ENCODE measurements at regions not wholly inside any gene's neighbourhood (a gene's known extent, or its start where the extent isn't known, plus 50 kb on each side); places are given as distances from the start of the nearest gene placed in this dataset.

DNA sequence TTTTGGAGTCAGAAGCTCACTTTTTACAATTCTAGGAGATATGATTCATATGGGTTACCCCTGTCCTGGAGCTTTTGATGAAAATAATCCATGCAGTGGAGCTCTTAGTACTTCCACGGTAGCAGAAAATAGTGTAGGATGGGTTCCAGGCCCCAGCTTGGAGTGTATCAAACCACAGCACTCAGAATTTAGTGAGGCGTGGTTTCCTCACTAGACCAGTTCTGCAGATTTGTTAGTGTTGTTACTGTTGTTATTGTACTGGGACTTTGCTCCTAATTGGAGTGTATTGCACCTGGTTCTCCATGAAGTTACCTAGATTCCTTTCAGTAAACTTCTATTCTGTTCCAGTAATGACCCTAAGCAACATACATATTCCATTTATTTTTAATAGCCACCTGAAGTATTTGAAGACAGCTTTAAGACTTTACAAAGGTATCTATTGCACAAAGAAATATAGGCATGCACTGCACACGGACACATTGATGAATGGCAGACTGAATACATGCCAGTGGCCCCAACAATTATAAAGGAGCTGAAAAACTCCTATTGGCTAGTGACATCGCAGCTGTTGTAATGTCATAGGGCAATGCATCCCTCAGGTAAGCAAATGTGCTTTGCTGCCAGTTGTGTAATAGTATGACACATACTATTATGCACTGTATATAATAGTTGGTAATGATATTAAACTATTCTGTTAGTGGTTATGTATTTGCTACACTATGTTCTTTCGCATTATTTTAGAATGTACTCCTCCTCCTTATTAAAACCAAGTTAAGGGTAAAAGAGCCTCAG lies 1058.0 kb downstream of the KCNT2 start:
- no peak for DNase-seq (ENCODE audit: low read depth in 3 of 3)

DNA sequence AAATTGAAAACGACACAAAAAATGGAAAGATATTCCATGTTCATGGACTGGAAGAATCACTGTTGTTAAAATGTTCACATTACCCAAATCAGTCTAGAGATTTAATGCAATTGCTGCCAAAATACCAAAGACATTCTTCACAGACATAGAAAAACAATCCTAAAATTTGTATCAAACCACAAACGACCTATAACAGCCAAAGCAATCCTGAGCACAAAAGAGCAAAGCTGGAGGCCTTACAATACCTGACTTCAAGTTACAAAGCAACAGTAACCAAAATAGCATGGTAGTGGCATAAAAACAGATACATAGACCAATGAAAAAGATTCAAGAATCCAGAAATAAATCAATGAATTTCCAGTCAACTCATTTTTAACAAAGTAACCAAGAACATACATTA lies 1077.3 kb downstream of the KCNT2 start:
- DNase-seq (ENCODE audit: low read depth in 3 of 3) = no peak

DNA sequence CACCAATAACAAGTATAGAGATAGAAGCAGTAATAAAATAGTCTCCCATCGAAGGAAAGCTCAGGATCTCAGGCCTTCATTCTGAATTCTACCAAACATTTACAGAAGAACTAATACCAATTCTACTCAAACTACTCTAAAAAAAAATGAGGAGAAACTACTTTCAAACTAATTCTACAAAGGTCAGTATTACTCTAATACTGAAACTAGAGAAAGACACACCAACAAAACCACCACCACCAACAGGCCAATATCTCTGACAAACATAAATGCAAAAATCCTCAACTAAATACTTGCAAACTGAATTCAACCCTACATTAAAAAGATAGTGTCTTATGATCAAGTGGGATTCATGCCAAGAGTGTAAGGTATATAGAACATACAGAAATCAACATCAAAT lies 1078.4 kb downstream of the KCNT2 start:
- no peak for DNase-seq (ENCODE audit: low read depth in 3 of 3)

DNA sequence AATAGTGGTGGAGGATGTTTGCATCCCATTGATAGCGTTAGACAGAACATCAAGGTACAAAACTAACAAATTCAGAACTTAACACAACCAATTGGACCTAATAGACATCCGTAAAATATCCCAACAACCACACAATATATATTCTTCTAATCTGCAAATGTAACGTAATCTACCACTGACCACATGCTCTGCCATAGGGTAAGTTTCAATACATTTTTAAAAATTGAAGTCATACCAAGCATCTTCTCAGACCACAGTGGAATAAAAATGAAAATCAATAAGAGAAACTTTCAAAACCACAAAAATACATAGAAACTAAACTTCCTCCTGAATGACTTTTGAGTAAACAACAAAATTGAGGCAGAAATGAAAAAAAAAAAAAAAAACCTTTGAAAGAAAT lies 1087.5 kb downstream of the KCNT2 start:
- DNase-seq (ENCODE audit: low read depth in 3 of 3) = no peak

DNA sequence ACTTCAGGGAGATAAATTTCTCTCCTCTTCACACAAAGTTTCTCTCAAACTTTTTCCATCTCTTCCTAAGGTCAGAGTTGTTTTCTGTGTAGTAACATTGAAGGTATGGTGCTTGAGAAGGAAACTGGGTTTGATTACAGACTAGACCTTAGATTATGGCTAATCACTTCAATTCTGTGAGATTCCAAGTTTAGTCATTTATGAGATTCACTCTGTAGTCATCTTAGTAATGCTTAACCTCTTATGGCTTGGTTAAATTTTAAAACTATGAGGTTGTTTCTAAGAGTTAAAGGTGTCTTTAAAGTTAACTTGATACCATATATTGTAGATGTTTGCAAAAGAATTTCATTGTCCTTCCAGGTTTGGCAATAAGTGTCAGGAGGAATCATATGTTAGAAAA lies 1092.2 kb downstream of the KCNT2 start:
- DNase-seq (ENCODE audit: low read depth in 3 of 3) = no peak

DNA sequence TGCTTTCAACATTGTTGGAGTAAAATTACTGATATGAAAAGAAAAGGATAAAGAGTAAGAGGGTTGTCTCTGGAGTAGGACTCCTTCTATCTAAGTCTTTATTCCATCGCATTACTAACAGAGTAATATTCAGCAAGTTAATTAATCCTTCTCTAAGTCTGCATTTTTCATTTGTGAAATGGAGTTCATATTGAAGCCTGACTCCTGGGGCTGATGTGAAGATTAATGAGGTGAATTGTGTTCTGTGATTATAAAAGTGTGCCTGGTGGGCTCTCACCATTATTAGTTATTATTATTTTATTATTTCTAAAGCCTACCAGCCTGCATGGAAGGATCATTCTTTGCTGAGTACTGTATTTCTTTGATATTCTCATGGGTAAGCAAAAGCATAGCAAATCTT lies 1096.7 kb downstream of the KCNT2 start:
- no peak for DNase-seq (ENCODE audit: low read depth in 3 of 3)

DNA sequence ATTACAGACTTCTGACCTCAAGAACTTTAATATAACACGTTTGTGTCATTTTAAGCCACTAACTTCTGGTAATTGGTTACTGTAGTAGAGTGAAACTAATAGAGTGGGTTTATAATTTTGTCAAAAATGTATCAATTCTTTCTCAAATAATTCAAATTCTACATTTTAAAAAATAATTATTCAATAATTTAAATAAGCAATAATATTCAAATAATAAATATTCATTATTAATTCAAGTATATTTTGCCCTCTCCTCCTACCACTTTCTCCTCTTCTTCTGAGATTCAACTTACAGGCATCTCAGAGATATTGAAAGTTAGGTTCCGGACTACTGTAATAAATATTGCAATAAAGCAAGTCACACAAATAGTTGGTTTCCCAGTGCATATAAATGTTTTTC lies 1107.1 kb downstream of the KCNT2 start:
- DNase-seq (ENCODE audit: low read depth in 3 of 3) = no peak

DNA sequence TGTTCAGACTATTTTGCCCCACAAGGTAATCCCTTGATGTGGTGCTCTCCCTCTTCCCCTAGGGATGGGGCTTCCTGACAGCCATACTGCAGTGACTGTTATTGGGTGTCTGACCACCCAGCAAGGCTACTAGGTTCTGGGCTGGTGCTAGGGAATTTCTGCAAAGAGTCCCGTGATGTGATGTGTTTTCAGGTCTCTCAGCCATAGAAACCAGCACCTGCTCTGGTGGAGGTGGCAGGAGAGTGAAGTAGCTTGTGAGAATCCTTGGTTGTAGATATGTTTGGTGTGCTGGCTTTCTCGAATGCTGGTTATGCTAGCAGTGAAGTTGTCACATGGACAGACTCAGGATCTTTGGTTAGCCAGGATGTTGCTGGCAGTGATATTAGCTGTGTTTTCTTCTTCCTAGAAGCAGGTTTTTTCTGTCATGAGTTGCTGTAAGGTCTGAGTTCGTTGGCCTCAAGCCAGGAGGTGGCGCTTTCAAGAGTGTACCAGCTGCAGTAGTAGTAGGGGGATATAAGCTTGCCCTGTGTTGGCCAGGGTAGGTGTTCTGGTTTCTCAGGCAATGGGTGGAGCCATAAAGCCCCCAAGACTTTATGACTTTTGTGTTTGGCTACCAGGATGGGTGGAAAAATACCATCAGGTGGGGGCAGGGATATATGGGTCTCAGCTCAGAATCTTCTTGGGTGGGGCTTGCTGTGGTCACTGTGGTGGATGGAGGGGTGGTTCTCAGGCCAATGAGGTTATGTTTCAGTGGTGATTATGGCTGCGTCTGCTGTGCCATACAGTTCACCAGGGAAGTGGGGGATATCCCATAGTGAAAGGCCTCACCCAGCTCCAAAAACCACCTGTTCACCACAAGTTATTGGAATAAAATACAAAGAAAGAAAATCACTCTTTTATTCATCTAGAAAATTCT lies 1112.3 kb downstream of the KCNT2 start:
- DNase-seq (ENCODE audit: low read depth in 3 of 3) = no peak

DNA sequence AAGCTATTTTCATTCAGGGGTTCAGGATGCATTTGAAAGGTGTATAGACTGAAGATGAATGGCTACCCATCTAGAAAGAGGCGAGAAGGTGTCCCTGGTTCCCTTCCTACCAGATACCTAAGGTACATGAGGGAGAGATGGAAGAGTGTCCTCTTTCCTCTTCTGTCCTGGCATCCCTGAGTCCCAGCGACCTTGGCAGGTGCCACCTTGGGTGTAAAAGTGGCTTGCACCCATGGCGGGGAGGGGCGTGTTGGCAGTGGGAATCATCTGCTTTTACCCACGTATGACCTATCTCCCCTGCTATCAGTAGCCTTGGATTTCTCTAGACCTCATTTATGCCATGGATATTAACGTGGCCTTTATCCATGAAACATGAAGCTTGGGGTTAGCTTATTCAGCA lies 1126.1 kb downstream of the KCNT2 start:
- DNase-seq (ENCODE audit: low read depth in 3 of 3) = no peak

DNA sequence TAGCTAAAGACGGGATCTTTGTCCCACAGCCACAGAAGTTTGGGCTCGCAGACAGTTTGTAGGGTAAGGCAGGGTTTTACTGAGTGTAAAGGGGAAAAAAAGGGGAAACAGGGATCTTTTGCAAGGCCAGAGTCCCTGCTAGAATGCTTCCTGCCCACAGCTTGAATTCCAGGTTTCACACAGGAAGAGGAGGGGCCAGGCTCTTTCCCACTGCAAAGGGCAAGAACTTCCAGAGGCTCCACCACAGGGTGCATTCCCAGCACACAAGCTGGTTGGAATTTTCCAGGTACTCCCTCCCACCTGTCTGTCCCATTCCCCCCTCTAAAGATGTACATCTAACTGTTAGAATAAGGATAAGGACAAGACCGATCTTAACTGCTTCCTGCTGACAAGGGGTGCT lies 1126.9 kb downstream of the KCNT2 start:
- no peak for DNase-seq (ENCODE audit: low read depth in 3 of 3)

DNA sequence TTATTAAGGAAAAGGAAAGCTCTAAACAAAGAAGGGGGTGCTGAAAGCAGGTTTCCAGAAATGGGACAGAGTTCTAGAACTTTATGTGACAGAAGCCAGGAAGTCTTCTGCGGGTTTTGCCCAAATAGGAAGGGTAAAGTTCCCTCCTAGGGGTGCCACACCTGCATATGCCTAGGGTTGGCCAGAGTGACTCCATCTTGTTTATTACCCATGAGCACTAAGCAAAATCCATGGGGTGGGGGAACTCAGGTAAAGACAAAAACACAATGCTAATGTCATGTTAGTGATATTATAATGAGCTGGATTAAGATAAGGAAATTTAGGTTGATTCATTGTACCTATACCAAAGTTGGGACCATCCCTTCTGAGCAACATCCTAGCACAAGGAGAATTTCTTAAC lies 1132.7 kb downstream of the KCNT2 start:
- no peak for DNase-seq (ENCODE audit: low read depth in 3 of 3)

DNA sequence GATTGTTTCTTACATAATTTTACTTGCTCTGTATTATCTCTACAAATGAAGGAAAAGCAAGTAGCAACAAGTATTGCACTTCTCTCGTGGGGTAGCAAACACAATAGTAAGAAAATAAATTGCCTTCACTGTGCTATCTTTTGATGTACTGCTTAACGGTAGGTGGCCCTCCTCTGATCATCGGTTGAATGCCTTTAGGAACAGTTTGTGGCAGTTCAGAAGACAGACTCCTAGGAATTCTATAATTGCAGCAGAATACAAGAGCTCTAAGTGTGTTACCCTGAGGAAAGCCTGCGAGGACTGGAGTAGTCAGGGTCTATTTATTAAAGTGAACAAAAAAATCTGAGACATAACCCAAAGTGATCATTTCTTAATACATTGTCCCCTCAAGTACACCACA lies 1135.9 kb downstream of the KCNT2 start:
- no peak for DNase-seq (ENCODE audit: low read depth in 3 of 3)

DNA sequence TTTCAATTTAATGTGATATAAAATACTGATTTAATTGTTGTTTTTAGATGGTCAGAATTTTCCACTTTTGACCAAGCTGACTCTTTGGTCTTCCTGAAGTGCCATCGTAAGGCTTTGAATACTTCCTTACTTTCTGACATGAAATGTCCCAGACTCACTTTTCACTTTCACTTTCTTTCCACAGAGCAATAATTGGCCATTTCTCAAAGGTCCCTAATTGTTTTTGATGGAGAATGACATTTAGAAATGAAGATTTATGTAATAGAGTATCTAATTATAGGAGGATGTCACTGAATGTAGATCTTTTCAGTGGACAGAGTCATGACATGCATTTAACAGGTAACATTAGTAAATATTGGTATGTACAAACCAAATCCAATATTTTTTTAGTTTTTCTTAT lies 1141.6 kb downstream of the KCNT2 start:
- DNase-seq (ENCODE audit: low read depth in 3 of 3) = no peak

DNA sequence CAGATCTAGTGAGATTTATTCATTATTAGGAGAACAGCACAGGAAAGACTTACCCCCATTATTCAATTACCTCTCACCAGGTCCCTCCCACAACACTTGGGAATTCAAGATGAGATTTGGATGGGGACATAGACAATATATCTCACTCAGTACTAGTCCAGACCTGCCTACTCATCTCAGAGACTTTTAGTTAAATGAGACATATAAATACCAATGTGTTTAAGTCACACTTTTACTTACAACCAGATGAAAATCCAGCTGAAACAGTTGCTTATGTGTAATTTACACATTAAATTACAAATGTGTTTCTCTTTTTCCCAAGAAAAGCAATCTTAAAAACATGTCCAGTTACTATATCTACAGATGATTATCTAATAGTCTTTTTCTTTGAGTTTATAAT lies 1145.6 kb downstream of the KCNT2 start:
- no peak for DNase-seq (ENCODE audit: low read depth in 3 of 3)

DNA sequence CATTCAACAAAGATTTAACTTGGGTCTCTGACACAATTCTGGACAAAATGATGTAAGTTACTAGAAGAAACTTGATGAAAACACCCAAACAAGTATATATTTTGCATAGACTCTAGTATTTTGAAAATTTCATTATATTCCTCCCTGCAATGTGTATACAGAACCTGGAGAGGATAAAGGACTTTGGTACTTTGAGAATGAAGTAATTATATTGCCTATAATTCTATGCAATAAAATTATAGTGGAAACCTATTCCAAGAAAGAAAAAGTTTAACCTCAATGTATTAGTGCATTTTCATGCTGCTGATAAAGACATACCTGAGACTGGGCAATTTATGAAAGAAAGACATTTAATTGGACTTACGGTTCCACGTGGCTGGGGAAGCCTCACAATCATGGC lies 1146.1 kb downstream of the KCNT2 start:
- DNase-seq (ENCODE audit: low read depth in 3 of 3) = no peak

DNA sequence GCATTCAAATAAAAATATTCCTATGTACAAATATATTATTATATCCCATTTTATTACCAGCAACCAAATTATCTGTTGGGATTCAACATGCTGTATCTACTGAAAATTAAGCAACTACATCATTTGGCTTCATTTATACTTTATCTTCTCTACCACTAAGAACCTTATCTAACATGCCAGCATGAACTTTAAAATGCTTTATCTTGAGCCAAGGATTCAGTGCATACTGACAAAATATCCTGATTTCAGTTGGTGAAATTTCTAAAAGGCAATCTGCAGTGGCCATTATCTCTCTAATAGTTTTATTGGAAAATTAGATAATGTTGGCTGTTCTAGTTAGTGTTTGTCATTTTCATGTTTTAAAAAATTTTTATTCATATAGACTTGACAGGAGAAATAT lies 1149.9 kb downstream of the KCNT2 start:
- no peak for DNase-seq (ENCODE audit: low read depth in 3 of 3)

DNA sequence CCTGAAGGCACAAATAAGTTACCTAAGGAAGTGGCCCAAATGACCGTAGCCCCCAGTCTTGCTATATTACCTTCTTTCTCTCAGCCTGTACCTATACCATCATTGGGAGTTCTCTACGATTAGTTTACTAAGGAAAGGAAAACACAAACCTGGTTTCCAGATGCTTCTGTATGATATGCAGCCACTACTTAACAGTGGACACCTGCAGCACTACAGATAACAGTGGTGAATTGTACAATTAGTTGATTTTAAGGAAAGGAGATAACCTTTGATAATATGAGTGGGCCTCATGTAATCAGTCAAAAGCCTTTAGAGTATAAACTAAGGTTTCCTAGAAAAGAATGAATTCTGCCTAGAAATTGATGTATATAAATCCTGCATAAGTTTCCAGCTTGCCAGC lies 1157.4 kb downstream of the KCNT2 start:
- no peak for DNase-seq (ENCODE audit: low read depth in 3 of 3)

DNA sequence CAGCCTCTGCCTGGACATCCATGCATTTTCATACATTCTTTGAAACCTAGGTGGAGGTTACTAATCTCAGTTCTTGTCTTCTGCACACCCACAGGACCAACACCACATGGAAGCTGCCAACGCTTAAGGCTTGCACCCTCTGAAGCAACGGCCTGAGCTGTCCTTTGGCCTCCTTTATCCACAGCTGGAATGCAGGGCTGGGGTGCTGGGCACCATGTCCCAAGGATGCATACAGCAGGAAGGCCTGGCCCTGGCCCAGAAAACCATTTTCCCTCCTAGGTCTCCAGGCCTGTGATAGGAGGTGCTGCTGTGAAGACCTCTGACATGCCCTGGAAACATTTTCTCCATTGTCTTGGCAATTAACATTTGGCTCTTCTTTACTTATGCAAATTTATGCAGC lies 1168.6 kb downstream of the KCNT2 start:
- DNase-seq (ENCODE audit: low read depth in 3 of 3) = no peak

DNA sequence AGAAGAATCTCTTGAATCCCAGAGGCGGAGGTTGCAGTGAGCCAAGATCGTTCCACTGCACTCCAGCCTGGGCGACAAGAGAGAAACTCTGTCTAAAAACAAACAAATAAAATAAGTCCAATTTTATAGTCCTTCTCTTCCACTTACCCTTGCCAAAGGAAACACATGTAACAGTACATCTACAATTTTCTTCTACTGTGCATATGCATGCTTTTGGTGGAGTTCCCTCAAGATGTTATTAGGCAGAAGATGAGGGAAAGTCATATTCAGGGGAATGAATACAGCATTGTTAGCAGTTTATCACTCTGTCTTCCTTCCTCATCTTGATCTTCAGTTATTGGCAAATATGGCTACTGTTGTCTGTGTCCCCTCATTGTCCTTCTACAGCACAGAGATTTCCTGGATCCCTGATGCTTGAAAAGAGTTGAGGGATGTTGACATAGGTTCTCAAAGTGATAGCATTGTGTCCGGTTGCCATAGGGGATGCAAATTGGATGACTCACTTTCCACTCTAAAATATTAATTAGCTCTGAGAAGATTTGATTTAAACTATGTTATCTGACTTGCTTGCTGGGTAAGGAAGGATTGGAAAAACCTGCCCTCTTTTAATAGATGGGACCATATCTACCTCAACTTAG lies 1173.6 kb downstream of the KCNT2 start:
- no peak for DNase-seq (ENCODE audit: low read depth in 3 of 3)

DNA sequence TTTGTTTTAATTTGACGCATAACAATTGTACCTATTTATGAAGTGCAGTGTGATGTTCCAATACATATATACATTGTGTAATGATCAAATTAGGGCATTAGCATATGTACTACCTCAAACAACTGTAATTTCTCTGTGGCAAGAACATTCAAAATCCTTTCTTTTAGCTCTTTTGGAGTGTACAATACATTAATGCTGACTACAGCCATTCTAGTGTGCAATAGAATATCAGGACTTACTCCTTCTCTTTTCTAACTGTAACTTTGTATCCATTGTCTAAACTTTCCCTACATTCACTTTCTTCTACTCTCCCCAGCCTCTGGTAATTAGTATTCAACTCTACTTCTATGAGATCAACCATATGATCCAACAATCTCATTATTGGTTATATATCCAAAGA lies 1177.4 kb downstream of the KCNT2 start:
- no peak for DNase-seq (ENCODE audit: low read depth in 3 of 3)

DNA sequence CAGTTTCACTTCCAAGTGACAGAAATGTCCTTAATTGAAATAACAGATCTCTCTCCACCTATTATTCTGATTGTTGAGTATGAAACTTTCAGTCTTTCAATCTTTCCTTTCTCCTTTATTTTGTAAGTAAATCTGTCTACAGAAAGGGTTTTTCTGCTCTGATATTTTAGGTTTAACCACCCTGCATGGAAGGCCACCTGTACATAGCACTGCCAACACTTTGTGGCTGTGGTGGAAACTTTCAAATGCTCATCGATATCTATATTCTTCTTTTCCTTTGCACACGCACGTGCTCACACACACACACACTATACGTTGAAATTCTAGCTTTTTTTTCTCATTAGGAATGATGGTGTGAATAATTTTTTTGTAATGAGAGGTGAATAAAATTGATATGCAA lies 1179.3 kb downstream of the KCNT2 start:
- DNase-seq (ENCODE audit: low read depth in 3 of 3) = no peak

DNA sequence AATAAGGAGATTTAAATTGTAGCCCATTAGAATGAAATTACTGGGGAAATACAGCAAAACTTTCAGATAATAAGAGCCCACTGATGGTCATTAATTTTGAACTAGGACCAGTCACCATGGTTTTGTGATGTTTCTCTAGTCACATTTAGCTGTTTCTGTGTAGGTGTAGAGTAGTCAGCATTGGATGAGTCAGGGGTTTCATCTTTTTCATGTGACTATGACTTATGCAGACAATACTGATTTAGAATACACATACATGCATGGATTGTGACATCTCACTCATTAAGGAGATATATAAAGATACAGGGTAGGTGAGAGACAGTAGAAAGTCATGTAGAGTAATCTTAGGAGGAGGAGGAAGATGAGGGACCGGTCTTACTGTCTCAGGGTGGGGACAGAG lies 1192.7 kb downstream of the KCNT2 start:
- no peak for DNase-seq (ENCODE audit: low read depth in 3 of 3)

DNA sequence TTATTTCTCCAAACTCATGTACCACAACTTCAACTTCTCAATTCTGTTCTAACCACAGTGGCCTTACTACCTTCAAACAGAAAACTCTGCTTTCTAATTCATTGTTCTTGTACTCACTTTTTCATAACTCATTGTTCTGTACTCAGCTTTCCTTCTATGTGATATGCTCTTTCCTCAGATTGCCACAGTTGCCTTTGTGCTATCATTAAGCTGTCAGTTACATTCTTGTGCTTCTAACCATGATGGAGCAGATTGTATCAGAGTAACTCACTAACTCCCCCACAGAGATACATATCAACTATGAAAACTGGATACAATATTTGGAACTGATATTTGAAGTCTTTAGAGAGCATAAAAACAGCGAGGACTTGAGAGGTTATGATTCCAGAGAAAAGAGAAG lies 1213.7 kb downstream of the KCNT2 start:
- DNase-seq (ENCODE audit: low read depth in 3 of 3) = no peak
